Pons (tissue), 1 donor: ENCODE measurements at regions not wholly inside any gene's neighbourhood (a gene's known extent, or its start where the extent isn't known, plus 50 kb on each side); places are given as distances from the start of the nearest gene placed in this dataset.
"Not testable (repeated sequence)": the region's sequence is repeated elsewhere in the genome, so short reads cannot be mapped to it uniquely, and the experiment has no call there.

Experiments
- DNase-seq: peaks from one replicate; pipeline ENCODE4 v3.0.0-alpha.2; 2016; ENCODE audit warnings: low spot score

DNA sequence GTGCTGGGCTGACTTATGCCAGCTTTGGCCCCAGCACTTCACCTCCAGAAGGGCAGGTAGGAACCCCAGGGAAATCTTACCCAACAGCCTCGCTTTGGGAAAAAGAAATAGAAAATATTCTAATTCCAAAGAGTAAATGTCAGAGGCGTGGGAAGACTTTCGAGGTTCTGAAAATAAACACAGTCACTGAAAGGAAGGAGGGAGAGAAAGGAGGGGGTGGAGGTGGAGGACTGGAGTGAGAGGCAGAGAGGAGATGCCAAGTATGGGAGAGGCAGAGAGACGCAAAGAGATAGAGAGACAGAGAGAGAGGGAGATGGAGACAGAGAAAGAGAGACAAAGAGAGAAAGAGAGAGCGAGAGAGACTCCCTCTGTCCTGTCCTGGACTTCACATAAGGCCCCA is 395.0 kb downstream of the PTPRU start:
- DNase-seq = no peak

DNA sequence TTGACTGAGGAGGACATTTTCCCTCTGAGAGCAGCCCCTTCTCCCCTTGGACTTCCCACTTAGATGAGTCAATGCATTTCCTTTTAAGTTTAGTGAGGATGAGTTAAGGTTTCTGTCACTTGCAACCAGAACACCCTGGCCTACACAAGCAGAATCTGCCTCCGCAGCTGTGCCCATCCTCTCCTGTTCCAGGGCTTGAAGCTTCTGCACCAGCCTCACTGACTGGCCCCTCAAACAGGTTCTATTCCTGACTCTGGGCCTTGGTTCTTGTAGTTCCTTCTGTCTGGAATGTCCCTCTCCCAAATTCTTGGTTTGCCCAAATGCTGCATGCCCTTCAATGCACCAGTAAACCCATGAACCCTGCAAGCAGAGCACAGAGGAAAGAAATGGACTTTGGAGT is 394.4 kb downstream of the PTPRU start:
- no peak for DNase-seq

GRCh38 chr1:29629814-29630516 is 393.6 kb downstream of the PTPRU start:
- DNase-seq = no peak

GRCh38 chr1:29629401-29629800 is 393.1 kb downstream of the PTPRU start:
- DNase-seq = no peak

DNA sequence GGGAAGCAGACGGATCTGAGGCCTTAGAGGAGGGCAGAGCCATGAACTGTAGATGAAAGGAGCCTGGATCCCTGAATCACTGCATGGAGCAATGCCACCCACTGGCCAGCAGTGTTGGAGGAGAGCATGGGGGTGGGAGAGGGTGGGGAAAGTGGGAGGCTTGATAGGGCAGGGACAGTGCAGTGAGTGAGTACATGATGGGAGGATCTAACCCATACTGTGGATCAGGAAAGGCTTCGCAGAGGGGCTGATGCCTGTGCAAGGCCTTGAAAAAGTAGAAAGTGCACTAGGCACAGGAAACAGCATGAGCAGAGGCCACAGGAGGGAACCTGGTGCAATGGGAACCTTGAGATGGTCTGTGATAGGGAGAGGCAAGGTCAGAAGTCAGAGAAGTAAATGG is 391.9 kb downstream of the PTPRU start:
- DNase-seq = no peak

DNA sequence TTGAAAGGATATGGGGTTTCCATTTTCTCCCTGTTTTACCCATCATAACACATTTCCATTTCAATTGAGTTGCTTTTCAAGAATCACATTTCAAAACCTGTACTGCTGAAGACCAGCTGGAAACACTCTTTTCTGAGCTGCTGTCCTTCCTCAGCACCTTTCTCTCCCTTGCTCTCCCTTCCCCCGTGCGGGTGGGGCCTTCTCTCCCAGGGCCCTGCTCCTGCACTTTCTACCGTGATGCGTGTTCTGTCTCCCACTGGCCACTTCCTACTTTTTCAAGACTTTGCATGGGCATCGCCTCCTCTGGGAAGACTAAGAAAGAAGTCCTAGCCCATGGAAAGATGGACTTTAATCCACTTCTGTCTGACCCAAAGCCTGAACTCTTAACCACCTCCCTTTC is 390.4 kb downstream of the PTPRU start:
- no peak for DNase-seq

GRCh38 chr1:29626066-29626465 is 389.7 kb downstream of the PTPRU start:
- no peak for DNase-seq

DNA sequence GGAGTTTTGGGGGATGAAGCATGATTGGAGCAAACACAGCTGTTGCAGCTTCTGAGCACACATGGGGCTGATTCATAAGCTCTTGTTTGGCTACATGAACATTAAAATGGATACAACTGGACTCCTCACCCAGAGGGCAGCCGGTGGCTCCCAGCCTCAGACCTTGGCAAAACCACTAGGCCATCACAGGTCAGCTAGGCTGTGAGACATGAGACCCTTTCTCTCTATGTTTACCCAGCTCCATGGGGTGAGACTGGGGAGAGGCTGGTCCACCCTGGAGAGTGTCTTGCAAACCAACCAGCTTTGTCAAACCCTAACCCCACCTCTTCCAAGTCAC is 388.7 kb downstream of the PTPRU start:
- DNase-seq = no peak

DNA sequence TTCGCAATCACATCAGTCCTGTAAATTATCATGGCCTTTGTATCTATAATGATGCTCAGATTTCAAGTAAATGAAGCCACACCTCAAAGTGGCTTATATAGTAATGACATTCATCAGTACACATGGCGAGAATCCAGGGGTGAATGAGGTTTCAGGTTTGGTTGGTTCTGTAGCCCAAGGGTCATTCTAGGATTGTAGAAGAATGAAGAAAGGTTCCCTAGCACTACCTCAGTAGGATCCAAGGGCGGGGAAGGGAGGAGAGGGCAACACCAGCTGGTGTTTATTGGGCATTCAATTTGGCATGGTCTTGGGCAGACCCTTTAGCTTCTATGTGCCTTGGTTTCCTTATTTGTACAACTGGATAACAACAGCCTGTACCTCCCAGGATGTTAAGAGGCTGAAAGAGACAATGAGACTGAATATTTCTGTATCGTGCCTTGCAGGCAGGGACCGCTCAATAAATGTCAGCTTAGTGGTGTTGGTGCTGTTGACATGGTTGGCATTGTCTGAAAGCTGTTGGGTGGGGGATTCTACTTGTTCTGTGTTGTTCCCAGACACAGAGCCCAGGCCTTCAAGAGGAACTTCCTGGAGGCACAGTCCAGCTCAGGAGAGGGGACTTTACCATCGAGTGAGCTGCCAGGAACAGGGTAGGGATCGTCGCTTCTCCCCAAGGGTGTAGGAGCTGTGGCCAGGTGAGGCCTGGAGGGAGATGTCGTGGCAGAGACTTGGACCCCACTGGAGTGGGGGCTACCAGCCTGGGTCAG is 388.2 kb downstream of the PTPRU start:
- no peak for DNase-seq

DNA sequence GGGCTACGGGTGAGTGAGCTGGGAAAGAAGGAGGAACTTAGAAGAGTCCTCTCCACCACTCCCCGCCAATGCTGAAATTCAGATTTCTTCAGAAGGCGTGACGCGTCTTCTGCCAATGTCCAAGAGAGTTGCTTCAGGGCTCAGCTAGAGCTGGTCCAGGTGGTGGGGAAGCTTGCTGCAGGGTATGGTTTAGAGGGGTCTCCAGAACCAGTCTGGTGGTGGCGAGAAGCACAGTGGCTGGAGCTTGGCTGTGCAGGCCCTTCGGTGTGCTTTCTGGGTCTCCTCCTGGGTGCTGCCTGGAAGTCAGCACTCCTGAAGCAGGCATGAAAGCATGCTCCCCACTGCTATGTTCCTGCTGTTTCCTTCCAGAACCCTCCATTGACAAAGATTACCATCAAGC is 387.2 kb downstream of the PTPRU start:
- no peak for DNase-seq

DNA sequence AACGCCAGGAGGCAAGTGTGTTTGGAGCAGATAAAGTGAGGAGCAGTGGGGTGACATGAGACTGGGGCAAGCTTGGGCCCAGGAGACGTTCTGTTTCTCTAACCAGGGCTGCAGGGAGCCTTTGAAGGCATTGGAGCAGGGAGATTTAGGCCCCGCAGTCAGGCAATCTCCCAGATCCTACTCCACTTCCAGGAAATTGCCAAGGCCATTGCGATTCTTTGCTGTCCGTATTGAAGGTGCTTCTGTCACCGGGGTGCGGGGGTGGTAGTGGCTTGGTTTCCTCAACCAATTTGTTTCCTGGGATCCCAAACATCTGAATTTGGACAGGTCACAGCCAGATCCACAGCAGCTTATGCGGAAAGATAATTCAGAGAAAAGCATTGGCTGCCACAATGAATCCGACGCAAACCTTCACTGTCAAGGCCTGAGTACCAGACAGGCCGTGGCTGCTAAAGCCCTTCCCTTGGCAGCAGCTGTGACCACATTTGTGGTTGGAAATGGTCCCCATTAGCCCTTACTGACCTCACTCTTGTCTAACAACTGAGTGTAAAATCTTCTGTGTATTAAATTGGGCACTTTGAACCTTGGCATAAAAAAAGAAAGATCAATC is 385.6 kb downstream of the PTPRU start:
- DNase-seq = no peak

- DNase-seq = no peak
Measured at GRCh38 chr1:29620631-29621030, 384.3 kb downstream of the PTPRU start.

- DNase-seq = no peak
Measured at GRCh38 chr1:29607236-29607635, 370.9 kb downstream of the PTPRU start.

GRCh38 chr1:29604796-29605195 is 368.5 kb downstream of the PTPRU start:
- not testable (repeated sequence) for DNase-seq

DNA sequence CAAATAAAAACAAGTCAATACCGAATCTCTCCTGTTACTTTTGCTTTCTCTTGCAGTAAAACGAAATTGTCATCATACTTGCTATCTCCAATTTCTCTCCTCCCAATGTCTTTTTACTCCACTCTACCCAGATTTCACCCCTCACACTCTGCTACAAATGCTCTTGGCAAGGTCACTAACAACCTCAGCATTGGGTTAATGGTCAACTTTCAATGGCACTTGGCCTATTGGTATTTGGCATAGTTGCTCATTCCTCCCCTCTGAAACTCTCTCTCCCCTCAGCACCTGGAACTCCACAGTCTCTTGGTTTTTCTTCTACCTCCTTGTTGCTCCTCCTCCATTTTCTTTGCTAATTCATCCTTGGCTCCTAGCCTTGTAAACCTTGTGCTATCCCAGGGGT is 367.3 kb downstream of the PTPRU start:
- no peak for DNase-seq

- DNase-seq = no peak
Measured at GRCh38 chr1:29602203-29602602, 365.9 kb downstream of the PTPRU start.

GRCh38 chr1:29601021-29601420 is 364.7 kb downstream of the PTPRU start:
- no peak for DNase-seq

- no peak for DNase-seq
Measured at GRCh38 chr1:29599826-29600225, 363.5 kb downstream of the PTPRU start.

GRCh38 chr1:29599071-29599470 is 362.7 kb downstream of the PTPRU start:
- DNase-seq = no peak

GRCh38 chr1:29597861-29598260 is 361.5 kb downstream of the PTPRU start:
- no peak for DNase-seq

- DNase-seq = no peak
Measured at GRCh38 chr1:29593601-29594382, 357.5 kb downstream of the PTPRU start.

- no peak for DNase-seq
Measured at GRCh38 chr1:29592731-29593130, 356.4 kb downstream of the PTPRU start.

GRCh38 chr1:29592261-29592615 is 355.9 kb downstream of the PTPRU start:
- DNase-seq = no peak
